NB4 (cell line): ENCODE measurements at regions not wholly inside any gene's neighbourhood (a gene's known extent, or its start where the extent isn't known, plus 50 kb on each side); places are given as distances from the start of the nearest gene placed in this dataset.
A peak's percentile ranks its signal among the peaks of the same experiment; 100 is the strongest.

Source experiments
- DNase-seq: peaks from one replicate; pipeline ENCODE4 v3.0.0; 2010; ENCODE audit warnings: low read depth
- H3K4me3 ChIP-seq: one replicate; pipeline ENCODE4 v1.5.1; 2011; ENCODE audit warnings: mild to moderate bottlenecking, low read depth, low read length, moderate library complexity
- CTCF ChIP-seq: IDR thresholded peaks from one replicate; pipeline ENCODE4 v1.5.1; 2012; ENCODE audit warnings: low read depth, low read length
- MAX ChIP-seq: IDR thresholded peaks from 2 replicates; pipeline ENCODE4 v1.6.1; 2011; ENCODE audit warnings: low read depth, low read length
- MYC ChIP-seq: IDR thresholded peaks from 2 replicates; pipeline ENCODE4 v1.6.1; 2011; ENCODE audit warnings: low read depth, low read length
- POLR2A ChIP-seq: IDR thresholded peaks from 2 replicates; pipeline ENCODE4 v1.6.1; 2011; ENCODE audit warnings: mild to moderate bottlenecking; ENCODE audit not compliant: insufficient read length; ENCODE audit errors: extremely low read depth

- TF ChIP-seq MYC (no peak), MAX (no peak), POLR2A (no peak), CTCF (no peak)
- DNase-seq = no peak
- no peak overlapping the region for H3K4me3 ChIP-seq
Measured at GRCh38 chr7:17211307-17211836, 87.1 kb upstream of the AHR start.

GRCh38 chr7:17212188-17212587 is 86.3 kb upstream of the AHR start:
- DNase-seq = no peak
- TF ChIP-seq MAX (no peak), POLR2A (no peak), MYC (no peak), CTCF (no peak)
- H3K4me3 ChIP-seq = no peak overlapping the region

GRCh38 chr7:17227766-17228490 is 70.5 kb upstream of the AHR start:
- no peak overlapping the region for H3K4me3 ChIP-seq
- TF ChIP-seq CTCF (no peak), POLR2A (no peak), MAX (peak; percentile 69; the same call in 1 of the 2 replicates), MYC (peak; percentile 29; the same call in 1 of the 2 replicates)
- peak; percentile 51 for DNase-seq

- DNase-seq = no peak
- TF ChIP-seq CTCF (no peak), MYC (no peak), MAX (no peak)
- H3K4me3 ChIP-seq = no peak overlapping the region
Measured at GRCh38 chr7:17229228-17229627, 69.2 kb upstream of the AHR start.

GRCh38 chr7:17230099-17230807 is 68.2 kb upstream of the AHR start:
- no peak for TF ChIP-seq MYC
- TF ChIP-seq POLR2A = no peak
- no peak for TF ChIP-seq CTCF
- TF ChIP-seq MAX = no peak
- DNase-seq = no peak

More at GRCh38 chr7:17230099-17230807, 68.2 kb upstream of the AHR start:
- H3K4me3 ChIP-seq = no peak overlapping the region
